ENCODE measurements at regions not wholly inside any gene's neighbourhood (a gene's known extent, or its start where the extent isn't known, plus 50 kb on each side); places are given as distances from the start of the nearest gene placed in this dataset.
"Not testable (repeated sequence)": the region's sequence is repeated elsewhere in the genome, so short reads cannot be mapped to it uniquely, and the experiment has no call there.

GRCh38 chr5:109575506-109575905 is 114.2 kb upstream of the MAN2A1 start:
- DNase-seq (ENCODE audit: low spot score), result no peak

- no peak for DNase-seq (ENCODE audit: low spot score)
These were observed 114.7 kb upstream of the MAN2A1 start for GRCh38 chr5:109574985-109575384.

GRCh38 chr5:109573766-109574165 is 116.0 kb upstream of the MAN2A1 start:
- no peak for DNase-seq (ENCODE audit: low spot score)

- DNase-seq (ENCODE audit: low spot score), result no peak
These were observed 116.5 kb upstream of the MAN2A1 start for GRCh38 chr5:109573256-109573655.

- no peak for DNase-seq (ENCODE audit: low spot score)
These were observed 117.9 kb upstream of the MAN2A1 start for GRCh38 chr5:109571785-109572184.

GRCh38 chr5:109570362-109570874 is 119.3 kb upstream of the MAN2A1 start:
- no peak for DNase-seq (ENCODE audit: low spot score)

GRCh38 chr5:109567374-109568044 is 122.2 kb upstream of the MAN2A1 start:
- peak; percentile 57 for DNase-seq (ENCODE audit: low spot score)

GRCh38 chr5:109566361-109566760 is 123.4 kb upstream of the MAN2A1 start:
- no peak for DNase-seq (ENCODE audit: low spot score)

GRCh38 chr5:109563739-109564138 is 126.0 kb upstream of the MAN2A1 start:
- no peak for DNase-seq (ENCODE audit: low spot score)

GRCh38 chr5:109563189-109563588 is 126.5 kb upstream of the MAN2A1 start:
- no peak for DNase-seq (ENCODE audit: low spot score)

- no peak for DNase-seq (ENCODE audit: low spot score)
These were observed 127.3 kb upstream of the MAN2A1 start for GRCh38 chr5:109562441-109562840.

- DNase-seq (ENCODE audit: low spot score), result no peak
These were observed 128.3 kb upstream of the MAN2A1 start for GRCh38 chr5:109561447-109561846.

- DNase-seq (ENCODE audit: low spot score), result no peak
These were observed 129.2 kb upstream of the MAN2A1 start for GRCh38 chr5:109560554-109560953.

- DNase-seq (ENCODE audit: low spot score), result peak; percentile 14
These were observed 130.8 kb upstream of the MAN2A1 start for GRCh38 chr5:109558952-109559351.

- DNase-seq (ENCODE audit: low spot score), result no peak
These were observed 131.4 kb upstream of the MAN2A1 start for GRCh38 chr5:109558364-109558763.

- DNase-seq (ENCODE audit: low spot score), result no peak
These were observed 135.9 kb upstream of the MAN2A1 start for GRCh38 chr5:109553846-109554245.

- DNase-seq (ENCODE audit: low spot score), result not testable (repeated sequence)
These were observed 138.5 kb upstream of the MAN2A1 start for GRCh38 chr5:109551234-109551633.

- DNase-seq (ENCODE audit: low spot score), result no peak
These were observed 139.7 kb upstream of the MAN2A1 start for GRCh38 chr5:109550077-109550476.

GRCh38 chr5:109546461-109546860 is 136.7 kb upstream of the PJA2 start:
- DNase-seq (ENCODE audit: low spot score), result no peak

- DNase-seq (ENCODE audit: low spot score), result not testable (repeated sequence)
These were observed 135.1 kb upstream of the PJA2 start for GRCh38 chr5:109544873-109545272.

GRCh38 chr5:109538692-109539091 is 128.9 kb upstream of the PJA2 start:
- not testable (repeated sequence) for DNase-seq (ENCODE audit: low spot score)

- not testable (repeated sequence) for DNase-seq (ENCODE audit: low spot score)
These were observed 125.3 kb upstream of the PJA2 start for GRCh38 chr5:109535090-109535489.

- DNase-seq (ENCODE audit: low spot score), result no peak
These were observed 124.0 kb upstream of the PJA2 start for GRCh38 chr5:109533751-109534272.

All from GM03348 (cell line).